Neuronal stem cell (in vitro differentiated cells): ENCODE measurements at regions not wholly inside any gene's neighbourhood (a gene's known extent, or its start where the extent isn't known, plus 50 kb on each side); places are given as distances from the start of the nearest gene placed in this dataset.
A peak's percentile ranks its signal among the peaks of the same experiment; 100 is the strongest.

Experiments used
- DNase-seq: peaks from one replicate; pipeline ENCODE4 v3.0.0-alpha.2; 2013; ENCODE audit warnings: low spot score
- H2AFZ ChIP-seq: one replicate; pipeline ENCODE4 v1.6.1; 2013; ENCODE audit warnings: mild to moderate bottlenecking, low read length, inconsistent platforms
- H2AK5ac ChIP-seq: 2 replicates; pipeline ENCODE4 v1.6.1; 2013; ENCODE audit warnings: low read depth, mild to moderate bottlenecking, inconsistent platforms, low read length, moderate library complexity, mixed read lengths
- H2BK120ac ChIP-seq: 2 replicates; pipeline ENCODE4 v1.6.1; 2013; ENCODE audit warnings: low read depth, mild to moderate bottlenecking, inconsistent platforms, low read length, moderate library complexity, mixed read lengths
- H2BK12ac ChIP-seq: one replicate; pipeline ENCODE4 v1.6.1; 2013; ENCODE audit warnings: low read length, inconsistent platforms
- H2BK15ac ChIP-seq: 2 replicates; pipeline ENCODE4 v1.6.1; 2013; ENCODE audit warnings: mild to moderate bottlenecking, low read length, inconsistent platforms, mixed read lengths
- H2BK5ac ChIP-seq: one replicate; pipeline ENCODE4 v1.6.1; 2013; ENCODE audit warnings: inconsistent platforms, mild to moderate bottlenecking, low read length, moderate library complexity
- H3K14ac ChIP-seq: one replicate; pipeline ENCODE4 v1.6.1; 2013; ENCODE audit warnings: low read length, inconsistent platforms
- H3K18ac ChIP-seq: 2 replicates; pipeline ENCODE4 v1.6.1; 2013; ENCODE audit warnings: low read length, inconsistent platforms
- H3K23ac ChIP-seq: 2 replicates; pipeline ENCODE4 v1.6.1; 2013; ENCODE audit warnings: low read depth, mild to moderate bottlenecking, mixed read lengths, low read length, inconsistent platforms; ENCODE audit not compliant: poor library complexity
- H3K27ac ChIP-seq: replicated peaks from 3 replicates; pipeline ENCODE4 v1.5.1; 2013; ENCODE audit warnings: low read length, inconsistent platforms
- H3K27me3 ChIP-seq, 3 experiments: 2 replicates each; pipeline ENCODE4 v1.6.1; 2013; ENCODE audit warnings: low read length in 3 of 3, mild to moderate bottlenecking in 2 of 3, inconsistent platforms in 1 of 3, low read depth in 1 of 3, mixed read lengths in 1 of 3, moderate library complexity in 1 of 3; ENCODE audit not compliant: control insufficient read depth in 3 of 3, insufficient read depth in 3 of 3
- H3K36me3 ChIP-seq, 2 donors: replicated peaks in 1 of 2; 2 replicates each; pipeline ENCODE4 v1.6.1; 2013; ENCODE audit warnings: low read length in 2 of 2; ENCODE audit not compliant: control insufficient read depth in 2 of 2, insufficient read depth in 2 of 2
- H3K4ac ChIP-seq: 2 replicates; pipeline ENCODE4 v1.6.1; 2013; ENCODE audit warnings: inconsistent platforms, mild to moderate bottlenecking, low read length, moderate library complexity
- H3K4me1 ChIP-seq, 2 donors: 1 replicate in 1 of 2; 2 replicates in 1 of 2; pipeline ENCODE4 v1.6.1; 2013; ENCODE audit warnings: low read length in 2 of 2, low read depth in 1 of 2; ENCODE audit not compliant: control insufficient read depth in 2 of 2, insufficient read depth in 1 of 2
- H3K4me2 ChIP-seq: one replicate; pipeline ENCODE4 v1.6.1; 2013; ENCODE audit warnings: mild to moderate bottlenecking, low read length, inconsistent platforms; ENCODE audit not compliant: insufficient read depth, poor library complexity, severe bottlenecking
- H3K4me3 ChIP-seq, 2 donors: 2 replicates each; pipeline ENCODE4 v1.5.1; 2013; ENCODE audit warnings: low read length in 2 of 2, mild to moderate bottlenecking in 2 of 2, inconsistent platforms in 1 of 2, moderate library complexity in 1 of 2
- H3K79me1 ChIP-seq: one replicate; pipeline ENCODE4 v1.6.1; 2013; ENCODE audit warnings: low read depth, mild to moderate bottlenecking, inconsistent platforms, low read length, moderate library complexity
- H3K9ac ChIP-seq: one replicate; pipeline ENCODE4 v1.6.1; 2013; ENCODE audit warnings: mild to moderate bottlenecking, low read depth, low read length, inconsistent platforms; ENCODE audit not compliant: poor library complexity
- H3K9me3 ChIP-seq, 2 donors: replicated peaks in 1 of 2; 2 replicates each; pipeline versions ENCODE3 to v1.6.1; 2013; ENCODE audit warnings: low read length in 2 of 2, mild to moderate bottlenecking in 2 of 2, inconsistent platforms in 1 of 2, low read depth in 1 of 2, mixed read lengths in 1 of 2, moderate library complexity in 1 of 2; ENCODE audit not compliant: control insufficient read depth in 2 of 2, insufficient read depth in 1 of 2
- H4K8ac ChIP-seq: one replicate; pipeline ENCODE4 v1.6.1; 2013; ENCODE audit warnings: low read depth, mild to moderate bottlenecking, inconsistent platforms, low read length, moderate library complexity
- H4K91ac ChIP-seq: one replicate; pipeline ENCODE4 v1.6.1; 2013; ENCODE audit warnings: low read length, low read depth, mild to moderate bottlenecking, inconsistent platforms; ENCODE audit not compliant: poor library complexity
- WGBS, 2 donors: extraction: QIAGEN DNeasy Blood & Tissue Kit; methylation state at CpG; one replicate each; pipeline ENCODE4 v1.1.7; 2013; ENCODE audit warnings: missing lambda C conversion rate in 2 of 2, mixed read lengths in 1 of 2; ENCODE audit not compliant: insufficient read length in 2 of 2, insufficient replicate concordance in 1 of 2; ENCODE audit errors: extremely low coverage in 2 of 2; 5-methylcytosine and 5-hydroxymethylcytosine counted together

DNA sequence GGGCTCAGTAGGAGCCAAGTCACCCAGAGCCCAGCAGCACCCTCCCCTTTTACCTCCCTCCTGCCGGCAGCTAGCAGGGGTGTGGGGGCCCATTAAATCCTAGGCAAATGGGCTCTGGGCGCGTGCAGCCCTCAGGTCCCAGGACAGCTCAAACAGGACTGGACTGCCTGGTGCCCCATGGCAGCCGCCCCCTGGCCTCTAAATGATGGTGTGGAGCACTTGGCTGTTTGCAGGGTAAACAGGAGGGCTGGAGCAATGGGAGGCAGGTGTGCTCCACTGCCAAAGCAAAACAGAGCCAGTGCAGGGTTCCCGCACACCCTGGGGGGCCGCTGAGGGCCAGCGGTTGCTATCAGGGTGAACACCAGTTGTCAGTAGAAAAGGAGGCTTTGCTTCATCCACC is 55.9 kb upstream of the C5orf58 start:
- Histone ChIP-seq H2AK5ac (no peak overlapping the region), H2BK5ac (peak overlapping the region; percentile 40), H3K79me1 (no peaks in the 10 kb centered on the region), H2BK12ac (no peak overlapping the region), H2BK15ac (peak overlapping the region; percentile 22), H2AFZ (no peak overlapping the region), H4K91ac (no peak overlapping the region), H3K27ac (no peak overlapping the region), H3K4me1 (peaks cover 0 to 3% of the 10 kb centered on the region in 2 donors), H3K27me3 (no peaks in the 10 kb centered on the region), H3K9ac (no peak overlapping the region), H3K18ac (no peak overlapping the region), H3K4me3 (no peak overlapping the region), H3K36me3 (no peaks in the 10 kb centered on the region), H3K23ac (no peak overlapping the region), H4K8ac (no peak overlapping the region), H3K4me2 (no peak overlapping the region), H2BK120ac (no peak overlapping the region), H3K4ac (no peak overlapping the region), H3K9me3 (no peaks in the 10 kb centered on the region), H3K14ac (no peak overlapping the region)
- no peak for DNase-seq
- no CpG with 5 or more reads among the region's 7 CpGs for WGBS, 2 donors

DNA sequence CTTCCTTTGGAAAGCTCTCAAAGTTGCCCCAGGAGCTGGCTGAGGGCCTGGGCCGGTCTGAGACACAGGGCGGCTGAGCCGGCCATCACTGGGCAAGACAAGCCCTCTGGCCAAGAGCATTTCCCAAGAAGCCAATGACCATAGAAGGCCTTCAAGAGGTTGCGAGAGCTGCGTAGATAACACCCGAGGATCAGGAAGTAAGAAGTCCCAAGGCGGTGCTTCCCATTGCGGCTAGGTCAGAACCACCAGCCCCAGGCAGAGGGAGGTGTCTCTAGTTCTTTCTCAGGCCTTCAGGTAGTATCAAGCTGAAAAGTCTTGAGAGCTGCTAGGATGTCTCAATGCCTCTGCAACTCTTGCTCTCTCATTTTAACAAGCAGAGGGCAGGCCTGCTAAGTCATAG is 54.0 kb upstream of the C5orf58 start:
- no CpG with 5 or more reads among the region's 8 CpGs for WGBS, 2 donors
- Histone ChIP-seq H4K8ac (no peak overlapping the region), H3K27me3 (no peaks in the 10 kb centered on the region), H3K79me1 (no peaks in the 10 kb centered on the region), H3K18ac (no peak overlapping the region), H3K36me3 (no peaks in the 10 kb centered on the region), H3K4me3 (no peak overlapping the region), H2BK120ac (no peak overlapping the region), H3K4ac (no peak overlapping the region), H2BK15ac (no peak overlapping the region), H3K9me3 (no peaks in the 10 kb centered on the region), H4K91ac (no peak overlapping the region), H3K27ac (no peak overlapping the region), H3K4me1 (peaks cover 0 to 12% of the 10 kb centered on the region in 2 donors), H2BK5ac (no peak overlapping the region), H2BK12ac (no peak overlapping the region), H2AFZ (no peak overlapping the region), H3K14ac (no peak overlapping the region), H3K23ac (no peak overlapping the region), H2AK5ac (no peak overlapping the region), H3K4me2 (no peak overlapping the region), H3K9ac (no peak overlapping the region)
- no peak for DNase-seq

DNA sequence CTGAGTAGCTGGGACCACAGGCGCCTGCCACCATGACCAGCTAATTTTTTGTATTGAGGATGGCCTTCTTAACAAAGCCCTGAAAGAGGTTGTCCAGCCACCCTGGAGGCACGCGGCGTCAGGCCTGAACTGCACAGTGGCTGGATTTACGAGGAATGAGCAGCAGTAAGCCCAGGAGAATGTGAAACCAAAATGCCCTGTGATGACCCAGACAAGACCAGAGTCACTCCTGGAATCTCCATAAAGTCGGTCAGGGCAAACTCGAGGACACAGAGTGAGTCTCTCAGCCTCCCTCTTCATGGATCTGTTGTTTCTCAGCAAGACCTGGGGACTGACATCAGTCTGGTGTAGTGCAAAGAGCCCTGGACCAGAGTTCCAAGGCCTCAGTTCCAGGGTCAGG is 53.2 kb upstream of the C5orf58 start:
- no peak overlapping the region for H3K4me3 ChIP-seq
- WGBS, 2 donors = no CpG with 5 or more reads among the region's 7 CpGs
- H3K23ac ChIP-seq = no peak overlapping the region
- no peak overlapping the region for H4K8ac ChIP-seq
- H3K14ac ChIP-seq = no peak overlapping the region
- H2BK15ac ChIP-seq = no peak overlapping the region
- no peak overlapping the region for H3K27ac ChIP-seq
- peaks cover 0 to 12% of the 10 kb centered on the region in 2 donors for H3K4me1 ChIP-seq
- H3K9me3 ChIP-seq = no peaks in the 10 kb centered on the region
- H3K27me3 ChIP-seq = no peaks in the 10 kb centered on the region
- DNase-seq = no peak
- H3K4me2 ChIP-seq = no peak overlapping the region
- no peak overlapping the region for H2AK5ac ChIP-seq
- H3K36me3 ChIP-seq = no peaks in the 10 kb centered on the region
- no peak overlapping the region for H2BK120ac ChIP-seq
- H4K91ac ChIP-seq = no peak overlapping the region
- H2BK12ac ChIP-seq = no peak overlapping the region
- no peak overlapping the region for H3K9ac ChIP-seq
- no peak overlapping the region for H3K18ac ChIP-seq
- H3K4ac ChIP-seq = no peak overlapping the region
- no peak overlapping the region for H2AFZ ChIP-seq
- no peaks in the 10 kb centered on the region for H3K79me1 ChIP-seq
- H2BK5ac ChIP-seq = no peak overlapping the region

DNA sequence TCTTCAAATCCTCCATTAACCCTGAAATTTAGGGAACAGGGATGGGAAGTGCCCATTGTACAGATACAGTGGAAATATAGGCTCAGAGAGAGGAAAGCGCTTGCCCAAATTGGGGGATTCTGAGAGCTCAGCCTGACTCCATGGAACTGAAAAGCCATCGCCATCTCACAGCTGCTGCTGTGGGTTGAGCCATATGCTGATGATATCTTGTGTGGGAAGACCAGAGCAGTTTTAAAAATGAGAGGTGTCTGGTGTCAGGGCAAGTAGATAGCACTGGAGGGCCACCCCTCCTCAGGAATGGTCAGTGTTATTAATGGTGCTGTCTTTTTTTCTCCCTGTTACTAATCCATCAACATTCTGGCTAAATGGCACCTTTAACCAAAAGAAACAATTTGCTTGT is 50.9 kb upstream of the C5orf58 start:
- DNase-seq = no peak
- Histone ChIP-seq H4K8ac (no peak overlapping the region), H2BK15ac (no peak overlapping the region), H3K23ac (no peak overlapping the region), H2BK5ac (no peak overlapping the region), H3K27ac (no peak overlapping the region), H2AFZ (no peak overlapping the region), H3K4me3 (no peak overlapping the region), H3K27me3 (no peaks in the 10 kb centered on the region), H3K4me2 (no peak overlapping the region), H3K4ac (no peak overlapping the region), H2BK120ac (no peak overlapping the region), H3K4me1 (peaks cover 0 to 12% of the 10 kb centered on the region in 2 donors), H3K9me3 (no peaks in the 10 kb centered on the region), H3K14ac (no peak overlapping the region), H3K79me1 (no peaks in the 10 kb centered on the region), H3K9ac (no peak overlapping the region), H2BK12ac (no peak overlapping the region), H3K36me3 (no peaks in the 10 kb centered on the region), H3K18ac (no peak overlapping the region), H2AK5ac (no peak overlapping the region), H4K91ac (no peak overlapping the region)
- WGBS, 2 donors = no CpG with 5 or more reads among the region's 2 CpGs
